ENCODE measurements at regions not wholly inside any gene's neighbourhood (a gene's known extent, or its start where the extent isn't known, plus 50 kb on each side); places are given as distances from the start of the nearest gene placed in this dataset.
"Not testable (repeated sequence)": the region's sequence is repeated elsewhere in the genome, so short reads cannot be mapped to it uniquely, and the experiment has no call there.

DNA sequence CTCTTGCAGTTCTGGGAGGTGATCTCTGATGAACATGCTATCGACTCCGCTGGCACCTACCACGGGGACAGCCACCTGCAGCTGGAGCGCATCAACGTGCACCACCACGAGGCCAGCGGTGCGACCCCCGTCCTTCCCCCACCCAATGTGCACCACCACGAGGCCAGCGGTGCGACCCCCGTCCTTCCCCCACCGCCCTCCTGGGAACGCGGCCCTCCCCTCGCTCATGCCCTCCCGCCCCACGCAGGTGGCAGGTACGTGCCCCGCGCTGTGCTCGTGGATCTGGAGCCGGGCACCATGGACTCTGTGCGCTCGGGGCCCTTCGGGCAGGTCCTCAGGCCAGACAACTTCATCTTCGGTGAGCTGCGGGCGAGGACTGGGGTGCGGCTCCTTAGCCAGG, 297.8 kb downstream of the CACNA1B start:
- TF ChIP-seq, protein P1, sequence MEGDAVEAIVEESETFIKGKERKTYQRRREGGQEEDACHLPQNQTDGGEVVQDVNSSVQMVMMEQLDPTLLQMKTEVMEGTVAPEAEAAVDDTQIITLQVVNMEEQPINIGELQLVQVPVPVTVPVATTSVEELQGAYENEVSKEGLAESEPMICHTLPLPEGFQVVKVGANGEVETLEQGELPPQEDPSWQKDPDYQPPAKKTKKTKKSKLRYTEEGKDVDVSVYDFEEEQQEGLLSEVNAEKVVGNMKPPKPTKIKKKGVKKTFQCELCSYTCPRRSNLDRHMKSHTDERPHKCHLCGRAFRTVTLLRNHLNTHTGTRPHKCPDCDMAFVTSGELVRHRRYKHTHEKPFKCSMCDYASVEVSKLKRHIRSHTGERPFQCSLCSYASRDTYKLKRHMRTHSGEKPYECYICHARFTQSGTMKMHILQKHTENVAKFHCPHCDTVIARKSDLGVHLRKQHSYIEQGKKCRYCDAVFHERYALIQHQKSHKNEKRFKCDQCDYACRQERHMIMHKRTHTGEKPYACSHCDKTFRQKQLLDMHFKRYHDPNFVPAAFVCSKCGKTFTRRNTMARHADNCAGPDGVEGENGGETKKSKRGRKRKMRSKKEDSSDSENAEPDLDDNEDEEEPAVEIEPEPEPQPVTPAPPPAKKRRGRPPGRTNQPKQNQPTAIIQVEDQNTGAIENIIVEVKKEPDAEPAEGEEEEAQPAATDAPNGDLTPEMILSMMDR (IDR thresholded peaks at IDR 0.05), result not testable (repeated sequence)
- not testable (repeated sequence) for TF ChIP-seq GABPB1 (CRISPR knock-in tag; IDR thresholded peaks at IDR 0.05); SP1 (CRISPR knock-in tag; conservative IDR thresholded peaks at IDR 0.05); IRF2 (CRISPR knock-in tag; IDR thresholded peaks at IDR 0.05; ENCODE audit: borderline replicate concordance, low read depth); CREM (CRISPR knock-in tag; IDR thresholded peaks at IDR 0.05); TEAD4 (CRISPR knock-in tag; IDR thresholded peaks at IDR 0.05); ETV6 (CRISPR knock-in tag; IDR thresholded peaks at IDR 0.05); ESRRA (CRISPR knock-in tag; IDR thresholded peaks at IDR 0.05; ENCODE audit: borderline replicate concordance)
- TF ChIP-seq, protein P2, sequence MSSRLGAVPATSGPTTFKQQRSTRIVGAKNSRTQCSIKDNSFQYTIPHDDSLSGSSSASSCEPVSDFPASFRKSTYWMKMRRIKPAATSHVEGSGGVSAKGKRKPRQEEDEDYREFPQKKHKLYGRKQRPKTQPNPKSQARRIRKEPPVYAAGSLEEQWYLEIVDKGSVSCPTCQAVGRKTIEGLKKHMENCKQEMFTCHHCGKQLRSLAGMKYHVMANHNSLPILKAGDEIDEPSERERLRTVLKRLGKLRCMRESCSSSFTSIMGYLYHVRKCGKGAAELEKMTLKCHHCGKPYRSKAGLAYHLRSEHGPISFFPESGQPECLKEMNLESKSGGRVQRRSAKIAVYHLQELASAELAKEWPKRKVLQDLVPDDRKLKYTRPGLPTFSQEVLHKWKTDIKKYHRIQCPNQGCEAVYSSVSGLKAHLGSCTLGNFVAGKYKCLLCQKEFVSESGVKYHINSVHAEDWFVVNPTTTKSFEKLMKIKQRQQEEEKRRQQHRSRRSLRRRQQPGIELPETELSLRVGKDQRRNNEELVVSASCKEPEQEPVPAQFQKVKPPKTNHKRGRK (CRISPR knock-in tag; IDR thresholded peaks at IDR 0.05; ENCODE audit: borderline replicate concordance), result not testable (repeated sequence)
- TF ChIP-seq, protein P3, sequence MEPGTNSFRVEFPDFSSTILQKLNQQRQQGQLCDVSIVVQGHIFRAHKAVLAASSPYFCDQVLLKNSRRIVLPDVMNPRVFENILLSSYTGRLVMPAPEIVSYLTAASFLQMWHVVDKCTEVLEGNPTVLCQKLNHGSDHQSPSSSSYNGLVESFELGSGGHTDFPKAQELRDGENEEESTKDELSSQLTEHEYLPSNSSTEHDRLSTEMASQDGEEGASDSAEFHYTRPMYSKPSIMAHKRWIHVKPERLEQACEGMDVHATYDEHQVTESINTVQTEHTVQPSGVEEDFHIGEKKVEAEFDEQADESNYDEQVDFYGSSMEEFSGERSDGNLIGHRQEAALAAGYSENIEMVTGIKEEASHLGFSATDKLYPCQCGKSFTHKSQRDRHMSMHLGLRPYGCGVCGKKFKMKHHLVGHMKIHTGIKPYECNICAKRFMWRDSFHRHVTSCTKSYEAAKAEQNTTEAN (CRISPR knock-in tag; IDR thresholded peaks at IDR 0.05), result not testable (repeated sequence)
- TF ChIP-seq, protein P4, sequence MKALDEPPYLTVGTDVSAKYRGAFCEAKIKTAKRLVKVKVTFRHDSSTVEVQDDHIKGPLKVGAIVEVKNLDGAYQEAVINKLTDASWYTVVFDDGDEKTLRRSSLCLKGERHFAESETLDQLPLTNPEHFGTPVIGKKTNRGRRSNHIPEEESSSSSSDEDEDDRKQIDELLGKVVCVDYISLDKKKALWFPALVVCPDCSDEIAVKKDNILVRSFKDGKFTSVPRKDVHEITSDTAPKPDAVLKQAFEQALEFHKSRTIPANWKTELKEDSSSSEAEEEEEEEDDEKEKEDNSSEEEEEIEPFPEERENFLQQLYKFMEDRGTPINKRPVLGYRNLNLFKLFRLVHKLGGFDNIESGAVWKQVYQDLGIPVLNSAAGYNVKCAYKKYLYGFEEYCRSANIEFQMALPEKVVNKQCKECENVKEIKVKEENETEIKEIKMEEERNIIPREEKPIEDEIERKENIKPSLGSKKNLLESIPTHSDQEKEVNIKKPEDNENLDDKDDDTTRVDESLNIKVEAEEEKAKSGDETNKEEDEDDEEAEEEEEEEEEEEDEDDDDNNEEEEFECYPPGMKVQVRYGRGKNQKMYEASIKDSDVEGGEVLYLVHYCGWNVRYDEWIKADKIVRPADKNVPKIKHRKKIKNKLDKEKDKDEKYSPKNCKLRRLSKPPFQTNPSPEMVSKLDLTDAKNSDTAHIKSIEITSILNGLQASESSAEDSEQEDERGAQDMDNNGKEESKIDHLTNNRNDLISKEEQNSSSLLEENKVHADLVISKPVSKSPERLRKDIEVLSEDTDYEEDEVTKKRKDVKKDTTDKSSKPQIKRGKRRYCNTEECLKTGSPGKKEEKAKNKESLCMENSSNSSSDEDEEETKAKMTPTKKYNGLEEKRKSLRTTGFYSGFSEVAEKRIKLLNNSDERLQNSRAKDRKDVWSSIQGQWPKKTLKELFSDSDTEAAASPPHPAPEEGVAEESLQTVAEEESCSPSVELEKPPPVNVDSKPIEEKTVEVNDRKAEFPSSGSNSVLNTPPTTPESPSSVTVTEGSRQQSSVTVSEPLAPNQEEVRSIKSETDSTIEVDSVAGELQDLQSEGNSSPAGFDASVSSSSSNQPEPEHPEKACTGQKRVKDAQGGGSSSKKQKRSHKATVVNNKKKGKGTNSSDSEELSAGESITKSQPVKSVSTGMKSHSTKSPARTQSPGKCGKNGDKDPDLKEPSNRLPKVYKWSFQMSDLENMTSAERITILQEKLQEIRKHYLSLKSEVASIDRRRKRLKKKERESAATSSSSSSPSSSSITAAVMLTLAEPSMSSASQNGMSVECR (CRISPR knock-in tag; IDR thresholded peaks at IDR 0.05; ENCODE audit: borderline replicate concordance), result not testable (repeated sequence)
